Uterus (tissue), 3 donors: ENCODE measurements at regions not wholly inside any gene's neighbourhood (a gene's known extent, or its start where the extent isn't known, plus 50 kb on each side); places are given as distances from the start of the nearest gene placed in this dataset.

ENCODE experiments used
- DNase-seq, 2 donors: peaks; one replicate each; pipeline ENCODE4 v3.0.0-alpha.2; 2019 to 2020
- H3K27ac ChIP-seq, 2 donors: fragments of 200-600 bp; sonication (generic); 1 replicate in 1 of 2; 2 replicates in 1 of 2; pipeline ENCODE4 v1.5.1; 2016 to 2018
- H3K27me3 ChIP-seq, 2 donors: fragments of 200-600 bp; sonication (generic); one replicate each; pipeline ENCODE4 v1.5.1; 2018 to 2019; ENCODE audit warnings: control low read depth in 1 of 2
- H3K36me3 ChIP-seq, 2 donors: fragments of 200-600 bp; sonication (generic); one replicate each; pipeline ENCODE4 v1.5.1; 2019; ENCODE audit warnings: control low read depth in 1 of 2
- H3K4me1 ChIP-seq, 2 donors: fragments of 200-600 bp; sonication (generic); one replicate each; pipeline ENCODE4 v1.5.1; 2018 to 2019; ENCODE audit warnings: control low read depth in 1 of 2
- H3K4me3 ChIP-seq, 2 donors: fragments of 200-600 bp; sonication (generic); 1 replicate in 1 of 2; 2 replicates in 1 of 2; pipeline ENCODE4 v1.5.1; 2018 to 2019; ENCODE audit warnings: mild to moderate bottlenecking in 1 of 2
- H3K9me3 ChIP-seq, 2 donors: fragments of 200-600 bp; sonication (generic); one replicate each; pipeline ENCODE4 v1.5.1; 2019; ENCODE audit warnings: control low read depth in 1 of 2
- POLR2A ChIP-seq, 2 donors: fragments of 450-650 bp; IDR thresholded peaks; one replicate each; pipeline ENCODE4 v1.6.1; 2016; ENCODE audit warnings: antibody characterized with exemption in 2 of 2, mild to moderate bottlenecking in 1 of 2, moderate library complexity in 1 of 2
- intact Hi-C: fragments of 100-400 bp; cut with DNase I; formaldehyde crosslinking; loops from one replicate; pipeline ENCODE4 v1.15.1; 2023; ENCODE audit warnings: low total_unique reads
- TF ChIP-seq, protein P1 (sequence below), 4 experiments: fragments of 200-600 bp in 2 of 4; fragments of 450-650 bp in 2 of 4; sonication (generic) in 2 of 4; IDR thresholded peaks; one replicate each; pipeline ENCODE4 v1.5.1; 2016 to 2019; ENCODE audit warnings: antibody characterized with exemption in 4 of 4, mild to moderate bottlenecking in 2 of 4, moderate library complexity in 1 of 4
- donor health status: DM: yes; HTN: yes; CAD: no.

- Histone ChIP-seq H3K4me3 (no peak overlapping the region), H3K4me1 (no peaks in the 10 kb centered on the region), H3K36me3 (no peaks in the 10 kb centered on the region), H3K9me3 (no peaks in the 10 kb centered on the region), H3K27ac (no peak overlapping the region), H3K27me3 (no peaks in the 10 kb centered on the region)
- intact Hi-C loops = no loop called here
- TF ChIP-seq, protein P1, sequence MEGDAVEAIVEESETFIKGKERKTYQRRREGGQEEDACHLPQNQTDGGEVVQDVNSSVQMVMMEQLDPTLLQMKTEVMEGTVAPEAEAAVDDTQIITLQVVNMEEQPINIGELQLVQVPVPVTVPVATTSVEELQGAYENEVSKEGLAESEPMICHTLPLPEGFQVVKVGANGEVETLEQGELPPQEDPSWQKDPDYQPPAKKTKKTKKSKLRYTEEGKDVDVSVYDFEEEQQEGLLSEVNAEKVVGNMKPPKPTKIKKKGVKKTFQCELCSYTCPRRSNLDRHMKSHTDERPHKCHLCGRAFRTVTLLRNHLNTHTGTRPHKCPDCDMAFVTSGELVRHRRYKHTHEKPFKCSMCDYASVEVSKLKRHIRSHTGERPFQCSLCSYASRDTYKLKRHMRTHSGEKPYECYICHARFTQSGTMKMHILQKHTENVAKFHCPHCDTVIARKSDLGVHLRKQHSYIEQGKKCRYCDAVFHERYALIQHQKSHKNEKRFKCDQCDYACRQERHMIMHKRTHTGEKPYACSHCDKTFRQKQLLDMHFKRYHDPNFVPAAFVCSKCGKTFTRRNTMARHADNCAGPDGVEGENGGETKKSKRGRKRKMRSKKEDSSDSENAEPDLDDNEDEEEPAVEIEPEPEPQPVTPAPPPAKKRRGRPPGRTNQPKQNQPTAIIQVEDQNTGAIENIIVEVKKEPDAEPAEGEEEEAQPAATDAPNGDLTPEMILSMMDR (IDR thresholded peaks at IDR 0.05) = no peak
- TF ChIP-seq POLR2A (IDR thresholded peaks at IDR 0.05) = no peak
- no peak for DNase-seq
Measured at GRCh38 chr9:109830545-109830944, 50.5 kb downstream of the PALM2AKAP2 start.

GRCh38 chr9:109831998-109832658 lies 52.1 kb downstream of the PALM2AKAP2 start:
- no peaks in the 10 kb centered on the region for H3K4me1 ChIP-seq
- H3K4me3 ChIP-seq = no peak overlapping the region
- no peaks in the 10 kb centered on the region for H3K9me3 ChIP-seq
- TF ChIP-seq POLR2A (IDR thresholded peaks at IDR 0.05) = no peak
- intact Hi-C loops = no loop called here
- no peaks in the 10 kb centered on the region for H3K36me3 ChIP-seq
- H3K27me3 ChIP-seq = no peaks in the 10 kb centered on the region
- H3K27ac ChIP-seq = no peak overlapping the region
- no peak for DNase-seq

DNA sequence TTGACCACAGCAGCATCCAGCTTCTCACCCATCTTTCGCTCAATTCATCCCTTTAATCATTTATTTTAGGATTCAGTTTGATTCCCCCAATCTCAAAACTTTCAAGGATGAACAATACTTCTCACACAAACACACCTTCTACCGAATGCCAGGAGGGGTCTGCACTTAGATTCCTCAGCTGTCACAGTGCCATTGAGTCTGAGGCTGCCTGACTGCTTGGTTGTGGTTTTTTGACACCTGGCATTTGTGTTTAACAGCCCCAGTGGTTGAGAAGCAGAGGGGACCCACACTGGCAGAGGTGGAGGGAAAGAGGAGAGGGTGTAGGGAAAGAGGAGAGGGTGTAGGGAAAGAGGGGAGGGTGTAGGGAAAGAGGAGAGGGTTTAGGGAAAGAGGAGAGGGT lies 54.9 kb downstream of the PALM2AKAP2 start:
- intact Hi-C loops = no loop called here
- H3K36me3 ChIP-seq = no peaks in the 10 kb centered on the region
- no peak for DNase-seq
- H3K27ac ChIP-seq = no peak overlapping the region
- no peaks in the 10 kb centered on the region for H3K9me3 ChIP-seq
- TF ChIP-seq, protein P1 (IDR thresholded peaks at IDR 0.05) = no peak
- TF ChIP-seq POLR2A (IDR thresholded peaks at IDR 0.05) = no peak
- H3K4me1 ChIP-seq = no peaks in the 10 kb centered on the region
- H3K27me3 ChIP-seq = no peaks in the 10 kb centered on the region
- no peak overlapping the region for H3K4me3 ChIP-seq

DNA sequence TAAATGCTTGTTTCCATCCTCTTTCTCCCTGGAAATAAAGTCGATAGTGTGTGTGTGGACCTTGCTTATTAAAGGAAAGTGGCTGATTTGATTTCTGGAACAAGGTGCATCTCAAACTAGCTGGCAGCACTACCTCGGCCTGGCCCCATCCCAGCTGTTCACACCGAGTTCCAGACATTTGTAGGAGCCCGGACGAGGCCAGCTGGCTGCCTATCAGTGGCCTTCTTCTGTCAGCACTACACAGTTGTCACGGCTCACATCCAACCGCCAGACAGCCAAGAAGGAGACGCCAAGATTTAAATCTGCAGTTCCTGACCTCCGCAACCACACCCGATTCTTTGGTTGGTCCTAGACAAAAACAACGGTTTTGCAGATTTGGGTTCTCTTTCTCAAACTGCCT lies 63.6 kb downstream of the PALM2AKAP2 start:
- no peaks in the 10 kb centered on the region for H3K9me3 ChIP-seq
- peak in 1 of 2 donors; percentile 28 for DNase-seq
- TF ChIP-seq, protein P1 (IDR thresholded peaks at IDR 0.05) = no peak
- no peak for TF ChIP-seq POLR2A (IDR thresholded peaks at IDR 0.05)
- H3K4me3 ChIP-seq = no peak overlapping the region
- H3K36me3 ChIP-seq = no peaks in the 10 kb centered on the region
- H3K27me3 ChIP-seq = no peaks in the 10 kb centered on the region
- H3K27ac ChIP-seq = no peak overlapping the region
- intact Hi-C loops = no loop called here
- no peaks in the 10 kb centered on the region for H3K4me1 ChIP-seq

GRCh38 chr9:109845226-109845625 lies 65.2 kb downstream of the PALM2AKAP2 start:
- H3K4me1 ChIP-seq = no peaks in the 10 kb centered on the region
- no peaks in the 10 kb centered on the region for H3K27me3 ChIP-seq
- intact Hi-C loops = no loop called here
- H3K4me3 ChIP-seq = no peak overlapping the region
- no peak overlapping the region for H3K27ac ChIP-seq
- no peak for DNase-seq
- TF ChIP-seq POLR2A (IDR thresholded peaks at IDR 0.05) = no peak
- TF ChIP-seq, protein P1 (IDR thresholded peaks at IDR 0.05) = no peak
- no peaks in the 10 kb centered on the region for H3K36me3 ChIP-seq
- no peaks in the 10 kb centered on the region for H3K9me3 ChIP-seq

DNA sequence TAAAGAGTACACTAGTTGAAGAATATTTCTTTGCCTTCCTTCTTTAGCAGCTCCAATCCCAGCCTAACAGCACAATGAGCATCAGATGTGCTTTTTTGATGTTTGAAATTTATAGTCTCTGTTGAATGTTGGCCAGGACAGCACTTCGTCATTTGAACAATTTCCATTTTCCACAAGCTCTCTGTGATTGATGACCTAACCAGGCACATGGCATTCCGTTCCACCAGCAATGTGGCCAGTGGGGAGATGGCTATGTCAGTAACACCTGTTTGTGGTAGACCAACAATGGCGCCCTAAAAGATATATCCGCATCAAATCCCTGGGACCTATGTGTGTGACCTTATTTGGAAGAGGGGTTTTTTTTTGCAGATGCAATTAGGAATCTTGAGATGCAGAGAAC lies 66.8 kb downstream of the PALM2AKAP2 start:
- H3K36me3 ChIP-seq = no peaks in the 10 kb centered on the region
- no peak overlapping the region for H3K27ac ChIP-seq
- intact Hi-C loops = no loop called here
- TF ChIP-seq, protein P1 (IDR thresholded peaks at IDR 0.05) = no peak
- no peak for TF ChIP-seq POLR2A (IDR thresholded peaks at IDR 0.05)
- H3K4me1 ChIP-seq = no peaks in the 10 kb centered on the region
- no peak overlapping the region for H3K4me3 ChIP-seq
- no peaks in the 10 kb centered on the region for H3K9me3 ChIP-seq
- H3K27me3 ChIP-seq = no peaks in the 10 kb centered on the region
- DNase-seq = no peak
